PC-3 (cell line): ENCODE measurements at regions not wholly inside any gene's neighbourhood (a gene's known extent, or its start where the extent isn't known, plus 50 kb on each side); places are given as distances from the start of the nearest gene placed in this dataset.

ENCODE experiments used
- EZH2 ChIP-seq: fragments of 300-600 bp; sonication (generic); IDR thresholded peaks from one replicate; pipeline ENCODE4 v1.6.1; 2017; ENCODE audit warnings: antibody characterized with exemption, mild to moderate bottlenecking, low read length; ENCODE audit not compliant: unreplicated experiment
- TF ChIP-seq, protein P1 (sequence below): fragments of 300-600 bp; sonication (generic); conservative IDR thresholded peaks from 2 replicates; pipeline ENCODE4 v1.5.1; 2017; ENCODE audit warnings: antibody characterized with exemption, low read depth, mild to moderate bottlenecking, low read length

DNA sequence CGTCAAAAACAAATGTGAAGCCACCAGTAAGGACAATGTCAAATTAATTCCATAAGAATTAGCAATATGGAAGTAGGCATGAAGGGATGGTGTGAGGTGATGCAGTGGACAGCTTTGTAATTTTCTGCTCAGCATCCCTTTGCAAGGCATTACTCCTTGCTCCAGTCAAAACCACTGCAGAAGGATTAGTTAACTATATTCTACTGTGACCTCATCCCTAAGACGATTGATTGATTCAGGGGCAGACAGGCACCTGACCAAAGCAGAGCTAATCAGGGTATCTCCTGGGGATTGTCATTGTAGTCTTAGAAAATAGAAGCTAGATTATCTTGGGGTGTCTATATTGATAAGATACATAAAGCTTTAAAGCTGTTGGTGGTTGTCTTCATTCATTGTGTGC, 98.7 kb downstream of the NMUR2 start:
- TF ChIP-seq, protein P1, sequence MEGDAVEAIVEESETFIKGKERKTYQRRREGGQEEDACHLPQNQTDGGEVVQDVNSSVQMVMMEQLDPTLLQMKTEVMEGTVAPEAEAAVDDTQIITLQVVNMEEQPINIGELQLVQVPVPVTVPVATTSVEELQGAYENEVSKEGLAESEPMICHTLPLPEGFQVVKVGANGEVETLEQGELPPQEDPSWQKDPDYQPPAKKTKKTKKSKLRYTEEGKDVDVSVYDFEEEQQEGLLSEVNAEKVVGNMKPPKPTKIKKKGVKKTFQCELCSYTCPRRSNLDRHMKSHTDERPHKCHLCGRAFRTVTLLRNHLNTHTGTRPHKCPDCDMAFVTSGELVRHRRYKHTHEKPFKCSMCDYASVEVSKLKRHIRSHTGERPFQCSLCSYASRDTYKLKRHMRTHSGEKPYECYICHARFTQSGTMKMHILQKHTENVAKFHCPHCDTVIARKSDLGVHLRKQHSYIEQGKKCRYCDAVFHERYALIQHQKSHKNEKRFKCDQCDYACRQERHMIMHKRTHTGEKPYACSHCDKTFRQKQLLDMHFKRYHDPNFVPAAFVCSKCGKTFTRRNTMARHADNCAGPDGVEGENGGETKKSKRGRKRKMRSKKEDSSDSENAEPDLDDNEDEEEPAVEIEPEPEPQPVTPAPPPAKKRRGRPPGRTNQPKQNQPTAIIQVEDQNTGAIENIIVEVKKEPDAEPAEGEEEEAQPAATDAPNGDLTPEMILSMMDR: no peak
- no peak for TF ChIP-seq EZH2
